HL-60 (cell line): ENCODE measurements at regions not wholly inside any gene's neighbourhood (a gene's known extent, or its start where the extent isn't known, plus 50 kb on each side); places are given as distances from the start of the nearest gene placed in this dataset.
"Not testable (repeated sequence)": the region's sequence is repeated elsewhere in the genome, so short reads cannot be mapped to it uniquely, and the experiment has no call there.

ENCODE experiments used
- DNase-seq, 2 experiments: peaks; one replicate each; pipeline ENCODE4 v3.0.0-alpha.2; 2010 to 2020; ENCODE audit warnings: low read depth in 1 of 2, low spot score in 1 of 2
- H3K27ac ChIP-seq: fragments of 250-450 bp; sonication (Bioruptor Pico); replicated peaks from 2 replicates; pipeline ENCODE4 v1.5.1; 2020; ENCODE audit warnings: mild to moderate bottlenecking, moderate library complexity
- H3K27me3 ChIP-seq: fragments of 250-450 bp; sonication (Bioruptor Pico); 2 replicates; pipeline ENCODE4 v1.5.1; 2021; ENCODE audit warnings: mild to moderate bottlenecking, moderate library complexity; ENCODE audit not compliant: insufficient read depth, poor library complexity, severe bottlenecking
- H3K4me3 ChIP-seq: replicated peaks from 2 replicates; pipeline ENCODE4 v1.5.1; 2011; ENCODE audit warnings: mild to moderate bottlenecking, control low read depth, low read length; ENCODE audit not compliant: insufficient read depth
- CTCF ChIP-seq: IDR thresholded peaks from one replicate; pipeline ENCODE4 v1.5.1; 2011; ENCODE audit warnings: low read length, control low read depth, inconsistent platforms; ENCODE audit not compliant: insufficient read depth
- GABPA ChIP-seq: IDR thresholded peaks from 2 replicates; pipeline ENCODE4 v1.6.1; 2012; ENCODE audit warnings: low read depth
- POLR2AphosphoS5 ChIP-seq: IDR thresholded peaks from 2 replicates; pipeline ENCODE4 v1.6.1; 2012; ENCODE audit warnings: low read depth
- REST ChIP-seq: IDR thresholded peaks from 2 replicates; pipeline ENCODE4 v1.6.1; 2012; ENCODE audit warnings: low read depth; ENCODE audit not compliant: insufficient replicate concordance
- SPI1 ChIP-seq: IDR thresholded peaks from 2 replicates; pipeline ENCODE4 v1.6.1; 2012; ENCODE audit warnings: low read depth, mild to moderate bottlenecking, borderline replicate concordance

GRCh38 chr15:96657096-96657495, 326.6 kb downstream of the NR2F2 start:
- no peak overlapping the region for H3K27ac ChIP-seq
- no peak for DNase-seq

GRCh38 chr15:96666979-96667378, 336.5 kb downstream of the NR2F2 start:
- H3K27me3 ChIP-seq, H3K4me3 ChIP-seq, DNase-seq, H3K27ac ChIP-seq: not testable (repeated sequence)

More at GRCh38 chr15:96657096-96657495, 326.6 kb downstream of the NR2F2 start:
- no peak for TF ChIP-seq CTCF
- no peak for TF ChIP-seq SPI1
- no peak for TF ChIP-seq REST
- TF ChIP-seq POLR2AphosphoS5 = no peak
- no peak for TF ChIP-seq GABPA
- Histone ChIP-seq H3K4me3 (no peak overlapping the region), H3K27me3 (no peaks in the 10 kb centered on the region)

- TF ChIP-seq POLR2AphosphoS5 = no peak
- TF ChIP-seq CTCF = no peak
- TF ChIP-seq REST = no peak
- no peak for TF ChIP-seq SPI1
- no peak for TF ChIP-seq GABPA
- DNase-seq = no peak
- no peak overlapping the region for H3K27ac ChIP-seq
- H3K27me3 ChIP-seq = no peaks in the 10 kb centered on the region
- no peak overlapping the region for H3K4me3 ChIP-seq
Measured at GRCh38 chr15:96670389-96670788, 339.9 kb downstream of the NR2F2 start.

GRCh38 chr15:96672629-96673028, 342.1 kb downstream of the NR2F2 start:
- Histone ChIP-seq H3K4me3 (no peak overlapping the region), H3K27me3 (no peaks in the 10 kb centered on the region), H3K27ac (no peak overlapping the region)
- TF ChIP-seq CTCF (no peak), GABPA (no peak), POLR2AphosphoS5 (no peak), REST (no peak), SPI1 (no peak)
- no peak for DNase-seq
